ENCODE measurements at regions not wholly inside any gene's neighbourhood (a gene's known extent, or its start where the extent isn't known, plus 50 kb on each side); places are given as distances from the start of the nearest gene placed in this dataset.

DNA sequence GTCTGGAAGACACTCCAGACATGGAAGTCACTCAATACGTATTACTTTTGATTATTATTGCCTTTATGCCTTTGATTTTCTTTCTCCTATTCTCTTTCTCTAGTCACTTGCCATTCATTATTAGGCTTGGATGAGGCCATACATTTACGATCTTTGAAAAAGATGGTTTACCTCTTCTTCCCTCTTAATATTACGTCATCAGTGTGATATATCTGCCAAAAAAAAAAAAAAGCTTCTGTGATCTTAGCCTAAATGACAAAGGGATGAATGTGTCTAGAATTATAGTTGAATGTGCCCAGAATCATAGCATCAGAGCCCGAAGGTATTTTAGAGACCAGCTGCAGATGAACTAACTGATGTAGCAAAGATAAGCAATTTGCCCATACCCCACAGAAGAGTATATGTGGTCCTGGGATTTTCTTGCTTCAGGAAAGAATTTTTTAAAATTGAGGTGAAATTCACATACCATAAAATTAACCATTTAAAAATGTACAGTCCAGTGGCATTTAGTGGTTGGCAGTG, 73.9 kb downstream of the HHEX start:
- no peak overlapping the region for H3K27ac Mint-ChIP-seq
- no peak overlapping the region for H3K4me3 Mint-ChIP-seq
- peaks cover 0 to 12% of the 10 kb centered on the region in 2 donors for H3K9me3 Mint-ChIP-seq
- DNase-seq (no peak), ATAC-seq (replicated peaks) (no peak)
- H3K4me1 Mint-ChIP-seq (ENCODE audit: low read depth in 2 of 2) = no peaks in the 10 kb centered on the region
- H3K27me3 Mint-ChIP-seq = peaks cover 31 to 47% of the 10 kb centered on the region in 2 donors
- no peaks in the 10 kb centered on the region for H3K36me3 Mint-ChIP-seq (ENCODE audit: insufficient read depth)

DNA sequence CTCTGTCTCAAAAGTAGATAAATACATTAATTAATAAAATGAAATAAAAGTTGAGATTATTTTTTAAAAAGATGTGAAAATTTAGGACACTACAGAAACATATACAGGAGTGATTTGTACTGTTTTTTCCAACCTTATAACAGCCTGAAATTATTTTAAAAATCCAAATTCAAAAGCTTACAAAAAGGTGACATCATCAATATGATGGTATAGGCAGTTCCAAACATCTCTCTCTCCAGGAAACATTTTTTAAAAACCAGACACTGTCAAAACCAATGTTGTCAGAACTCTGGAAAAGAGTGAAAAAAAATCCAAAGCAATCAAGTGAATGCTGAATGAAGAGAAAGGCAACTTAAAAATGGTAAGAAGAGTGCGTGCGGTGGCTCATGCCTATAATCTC, 76.7 kb downstream of the HHEX start:
- H3K36me3 Mint-ChIP-seq (ENCODE audit: insufficient read depth) = no peaks in the 10 kb centered on the region
- ATAC-seq (replicated peaks) (no peak), DNase-seq (no peak)
- no peak overlapping the region for H3K27ac Mint-ChIP-seq
- peaks cover 42 to 58% of the 10 kb centered on the region in 2 donors for H3K27me3 Mint-ChIP-seq
- peaks cover 3 to 12% of the 10 kb centered on the region in 2 donors for H3K9me3 Mint-ChIP-seq
- H3K4me1 Mint-ChIP-seq (ENCODE audit: low read depth in 2 of 2) = no peaks in the 10 kb centered on the region
- no peak overlapping the region for H3K4me3 Mint-ChIP-seq

DNA sequence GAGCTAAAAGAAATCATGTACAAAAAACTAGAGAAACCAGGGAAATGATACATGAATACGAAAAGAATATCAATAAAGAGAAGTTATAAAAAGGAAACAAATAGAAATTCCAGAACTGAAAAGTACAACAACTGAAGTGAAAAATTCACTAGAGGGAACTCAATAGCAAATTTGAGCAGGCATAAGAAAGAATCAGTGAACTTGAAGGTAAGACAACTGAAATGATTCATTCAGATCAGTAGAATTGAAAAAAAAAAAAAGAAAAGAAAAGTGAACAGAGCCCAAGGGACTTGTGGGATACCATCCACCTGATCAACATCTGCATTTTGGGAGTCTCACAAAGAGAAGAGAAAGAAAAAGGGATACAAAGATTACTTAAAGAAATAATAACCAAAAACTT, 78.3 kb downstream of the HHEX start:
- H3K4me1 Mint-ChIP-seq (ENCODE audit: low read depth in 2 of 2) = no peaks in the 10 kb centered on the region
- no peak overlapping the region for H3K27ac Mint-ChIP-seq
- H3K36me3 Mint-ChIP-seq (ENCODE audit: insufficient read depth) = no peaks in the 10 kb centered on the region
- H3K9me3 Mint-ChIP-seq = peaks cover 3 to 12% of the 10 kb centered on the region in 2 donors
- DNase-seq = no peak
- no peak overlapping the region for H3K4me3 Mint-ChIP-seq
- H3K27me3 Mint-ChIP-seq = peaks cover 47 to 56% of the 10 kb centered on the region in 2 donors
- no peak for ATAC-seq (replicated peaks)

DNA sequence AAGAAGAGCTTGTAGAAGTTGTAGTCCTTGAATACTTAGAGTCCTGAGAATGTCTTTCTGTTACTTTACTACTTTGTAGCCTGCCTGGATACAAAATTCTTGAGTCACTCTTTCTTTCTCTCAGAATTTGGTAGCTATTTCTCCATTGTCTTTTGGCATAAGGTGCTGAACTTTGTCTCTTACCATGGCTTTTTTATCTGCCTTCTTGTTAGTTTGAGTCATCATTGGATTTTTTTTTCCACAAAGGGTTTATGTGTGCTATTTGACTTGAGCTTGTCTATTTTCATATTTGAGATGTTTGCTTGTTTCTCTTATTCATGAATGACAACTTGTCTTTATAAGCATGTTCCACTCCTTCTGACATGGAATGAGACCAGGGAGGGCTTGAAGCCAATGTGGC, 74.5 kb upstream of the EXOC6 start:
- no peak for ATAC-seq (replicated peaks)
- Mint-ChIP-seq H3K4me1 (ENCODE audit: low read depth in 2 of 2) (no peaks in the 10 kb centered on the region), H3K27me3 (peaks cover 54 to 57% of the 10 kb centered on the region in 2 donors)

DNA sequence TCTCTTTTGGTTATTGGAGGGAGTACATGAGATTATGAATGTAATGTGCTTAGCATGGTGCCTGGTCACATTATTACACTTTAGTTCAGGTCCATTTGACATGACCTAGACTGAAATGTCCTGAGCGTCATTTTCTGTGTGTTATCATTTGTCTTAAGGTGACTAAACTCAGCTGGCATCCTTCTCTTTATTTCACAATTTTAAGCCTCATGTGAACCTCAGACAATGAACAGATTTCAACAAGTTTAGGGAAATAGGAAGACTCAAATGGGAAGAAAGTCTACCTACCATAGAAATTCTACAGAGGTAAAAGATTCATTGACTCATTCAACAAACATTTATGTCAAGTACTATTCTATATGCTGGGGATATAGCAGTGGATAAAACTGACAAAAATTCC, 70.2 kb upstream of the EXOC6 start:
- DNase-seq (no peak), ATAC-seq (replicated peaks) (no peak)
- Mint-ChIP-seq H3K9me3 (no peaks in the 10 kb centered on the region), H3K4me1 (ENCODE audit: low read depth in 2 of 2) (no peaks in the 10 kb centered on the region), H3K27ac (no peak overlapping the region), H3K4me3 (no peak overlapping the region), H3K36me3 (ENCODE audit: insufficient read depth) (peaks cover 3% of the 10 kb centered on the region), H3K27me3 (peaks cover 56 to 70% of the 10 kb centered on the region in 2 donors)

More for the DNA sequence above, 74.5 kb upstream of the EXOC6 start:
- Mint-ChIP-seq H3K9me3 (peaks cover 0 to 3% of the 10 kb centered on the region in 2 donors), H3K27ac (no peak overlapping the region), H3K4me3 (no peak overlapping the region), H3K36me3 (ENCODE audit: insufficient read depth) (no peaks in the 10 kb centered on the region)
- no peak for DNase-seq

DNA sequence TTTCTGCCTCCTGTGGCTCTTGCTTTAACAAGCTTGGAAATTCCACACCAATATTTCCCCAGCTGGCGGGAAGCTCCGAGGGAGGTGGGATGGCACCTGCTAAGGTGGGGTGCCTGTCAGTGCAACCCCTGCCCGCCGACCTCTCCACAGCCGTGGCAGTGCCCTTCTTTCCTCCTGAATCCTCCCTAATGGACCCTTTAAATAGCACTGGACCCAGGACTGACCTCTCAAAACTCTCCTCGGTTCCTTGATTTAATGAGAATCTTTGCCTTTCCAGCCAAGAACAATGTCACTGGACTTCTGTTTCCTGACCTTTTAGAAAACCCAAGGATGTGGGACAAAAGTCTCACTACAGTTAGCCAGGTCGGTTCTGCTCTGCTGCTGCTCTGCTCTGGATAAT, 63.2 kb upstream of the EXOC6 start:
- no peaks in the 10 kb centered on the region for H3K9me3 Mint-ChIP-seq
- H3K4me1 Mint-ChIP-seq (ENCODE audit: low read depth in 2 of 2) = no peaks in the 10 kb centered on the region
- DNase-seq (no peak), ATAC-seq (replicated peaks) (no peak)
- H3K27ac Mint-ChIP-seq = no peak overlapping the region
- H3K36me3 Mint-ChIP-seq (ENCODE audit: insufficient read depth) = peaks cover under 1% of the 10 kb centered on the region
- peaks cover 29 to 43% of the 10 kb centered on the region in 2 donors for H3K27me3 Mint-ChIP-seq
- H3K4me3 Mint-ChIP-seq = no peak overlapping the region

DNA sequence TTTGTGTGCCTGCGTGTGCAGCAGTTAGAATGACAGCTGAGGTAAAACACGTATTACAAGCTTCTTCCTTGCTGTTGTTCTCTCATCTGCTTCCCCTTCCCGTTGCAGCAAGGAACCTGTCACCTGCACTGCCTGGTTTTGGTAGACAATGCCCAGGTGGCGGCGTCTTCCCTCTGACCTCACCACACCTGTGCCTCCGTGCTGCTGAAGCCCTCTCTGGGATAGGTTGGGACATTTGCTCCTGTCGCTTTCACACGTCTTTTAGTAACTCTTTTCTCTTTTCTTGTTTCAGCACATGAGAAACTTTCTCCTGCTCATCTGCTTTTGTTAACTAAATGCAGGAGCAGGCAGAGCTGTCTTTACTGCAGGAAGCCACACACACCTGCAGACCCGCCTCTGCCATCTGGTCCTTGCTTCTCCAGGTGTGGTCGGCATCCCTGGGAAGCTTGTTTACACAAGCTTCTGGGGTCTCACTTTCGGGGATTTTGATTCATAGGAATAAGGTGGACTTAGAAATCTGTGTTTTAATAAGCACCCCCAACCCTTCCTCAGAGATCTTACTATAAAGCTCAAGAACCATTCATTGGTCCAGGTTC, 60.7 kb upstream of the EXOC6 start:
- Mint-ChIP-seq H3K4me3 (no peak overlapping the region), H3K27me3 (peaks cover 23 to 43% of the 10 kb centered on the region in 2 donors), H3K27ac (no peak overlapping the region), H3K9me3 (no peaks in the 10 kb centered on the region), H3K36me3 (ENCODE audit: insufficient read depth) (no peaks in the 10 kb centered on the region), H3K4me1 (ENCODE audit: low read depth in 2 of 2) (no peaks in the 10 kb centered on the region)
- DNase-seq (no peak), ATAC-seq (replicated peaks) (no peak)

DNA sequence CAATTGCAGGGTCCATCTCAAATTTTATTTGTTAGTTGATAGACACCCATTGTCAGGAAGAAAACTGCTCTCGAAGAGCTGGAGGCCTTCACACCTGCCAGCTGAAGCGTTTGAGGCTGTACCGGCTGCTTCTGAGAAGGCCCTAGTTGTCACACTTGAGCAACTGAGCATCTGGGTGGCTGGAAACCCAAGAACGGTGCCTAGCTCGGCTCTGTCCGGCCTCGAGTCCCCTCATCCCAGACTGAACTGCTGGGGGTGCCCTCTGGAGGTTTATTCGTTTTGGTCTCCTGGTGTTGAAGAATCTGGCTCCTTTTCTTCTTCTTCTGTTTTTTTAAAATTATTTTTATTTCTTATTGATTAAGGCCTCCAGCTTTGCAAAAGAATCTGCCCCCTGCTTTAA, 59.3 kb upstream of the EXOC6 start:
- DNase-seq (no peak), ATAC-seq (replicated peaks) (no peak)
- H3K36me3 Mint-ChIP-seq (ENCODE audit: insufficient read depth) = no peaks in the 10 kb centered on the region
- peaks cover 31 to 57% of the 10 kb centered on the region in 2 donors for H3K27me3 Mint-ChIP-seq
- no peak overlapping the region for H3K4me3 Mint-ChIP-seq
- H3K9me3 Mint-ChIP-seq = no peaks in the 10 kb centered on the region
- no peaks in the 10 kb centered on the region for H3K4me1 Mint-ChIP-seq (ENCODE audit: low read depth in 2 of 2)
- H3K27ac Mint-ChIP-seq = no peak overlapping the region

DNA sequence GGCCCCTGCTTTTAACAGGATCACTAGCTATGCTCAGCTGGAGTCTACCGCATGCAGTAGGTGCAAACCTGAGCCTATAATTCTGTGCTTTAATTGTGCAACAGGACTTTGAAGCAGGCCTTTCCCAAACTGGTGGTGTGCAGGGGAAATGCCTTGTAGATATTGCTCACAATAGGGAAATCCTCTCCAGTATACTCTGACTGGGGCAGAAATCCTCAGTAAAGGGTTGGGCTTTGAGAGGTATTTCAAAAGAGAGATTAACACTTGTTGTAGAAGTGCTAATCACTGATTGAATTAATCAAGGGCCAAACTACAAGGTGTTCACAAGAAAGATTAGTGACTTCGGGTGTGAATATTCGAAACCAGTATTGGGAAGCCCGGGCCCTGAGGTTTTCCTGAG, 58.5 kb upstream of the EXOC6 start:
- Mint-ChIP-seq H3K36me3 (ENCODE audit: insufficient read depth) (no peaks in the 10 kb centered on the region), H3K9me3 (no peaks in the 10 kb centered on the region), H3K4me3 (no peak overlapping the region), H3K4me1 (ENCODE audit: low read depth in 2 of 2) (no peaks in the 10 kb centered on the region), H3K27me3 (peaks cover 31 to 64% of the 10 kb centered on the region in 2 donors), H3K27ac (no peak overlapping the region)
- ATAC-seq (replicated peaks) = no peak
- no peak for DNase-seq

DNA sequence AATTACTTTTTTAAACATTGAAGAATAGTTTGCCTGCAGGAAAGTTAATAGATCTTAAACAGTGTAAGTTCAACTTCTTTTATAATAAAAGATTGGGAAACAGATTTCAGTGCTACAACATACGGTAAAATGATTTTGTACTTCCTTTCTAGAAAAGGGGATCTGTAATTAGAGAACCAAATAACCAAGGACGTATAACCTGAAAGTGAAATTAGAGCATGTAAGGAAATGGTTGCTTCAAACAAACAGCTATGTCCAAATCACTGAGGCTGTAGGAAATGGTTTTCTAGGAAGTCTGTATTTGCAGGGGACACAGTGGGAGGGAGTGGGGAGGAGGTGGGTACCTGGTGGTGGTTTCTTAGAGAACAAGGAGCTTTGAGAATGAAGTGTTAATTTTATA, 57.9 kb upstream of the EXOC6 start:
- Mint-ChIP-seq H3K9me3 (no peaks in the 10 kb centered on the region), H3K27ac (no peak overlapping the region), H3K4me1 (ENCODE audit: low read depth in 2 of 2) (no peaks in the 10 kb centered on the region), H3K36me3 (ENCODE audit: insufficient read depth) (no peaks in the 10 kb centered on the region), H3K4me3 (no peak overlapping the region), H3K27me3 (peaks cover 31 to 60% of the 10 kb centered on the region in 2 donors)
- DNase-seq (no peak), ATAC-seq (replicated peaks) (no peak)

DNA sequence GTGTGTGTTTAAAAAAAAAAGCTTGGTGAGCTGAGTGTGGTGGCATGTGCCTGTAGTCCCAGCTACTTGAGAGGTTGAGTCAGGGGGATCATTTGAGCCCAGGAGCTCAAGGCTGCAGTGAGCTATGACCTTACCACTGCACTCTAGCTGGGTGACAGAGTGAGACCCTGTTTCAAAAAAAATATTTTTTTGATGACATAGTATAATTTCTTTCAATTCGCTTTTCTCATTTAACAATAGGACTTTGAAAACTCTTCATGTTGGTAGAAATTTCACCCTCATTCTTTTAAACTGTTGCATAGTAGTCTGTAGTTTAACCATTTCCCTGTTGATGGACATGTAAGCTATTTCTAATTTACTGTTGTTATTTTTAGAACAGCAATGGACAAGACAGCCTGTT, 55.7 kb upstream of the EXOC6 start:
- no peaks in the 10 kb centered on the region for H3K36me3 Mint-ChIP-seq (ENCODE audit: insufficient read depth)
- H3K9me3 Mint-ChIP-seq = no peaks in the 10 kb centered on the region
- DNase-seq = no peak
- no peak for ATAC-seq (replicated peaks)
- peaks cover 34 to 68% of the 10 kb centered on the region in 2 donors for H3K27me3 Mint-ChIP-seq
- H3K4me3 Mint-ChIP-seq = no peak overlapping the region
- H3K27ac Mint-ChIP-seq = no peak overlapping the region
- H3K4me1 Mint-ChIP-seq (ENCODE audit: low read depth in 2 of 2) = no peaks in the 10 kb centered on the region
